A673 (cell line): ENCODE measurements at regions not wholly inside any gene's neighbourhood (a gene's known extent, or its start where the extent isn't known, plus 50 kb on each side); places are given as distances from the start of the nearest gene placed in this dataset.

ENCODE experiments used
- BruUV-seq: library from RNA; stranded (reverse); fragments of 400-500 nt; replicated peaks from 2 replicates; lab custom pipeline; 2021; lab: Mats Ljungman, UMichigan
- CTCF ChIA-PET: fragments of 300-600 bp; sonication (Branson Sonifier 250); formaldehyde crosslinking; loops from one replicate; lab custom pipeline; 2022; ENCODE audit warnings: antibody characterized with exemption; lab: Charles Lee
- POLR2A ChIA-PET: fragments of 300-600 bp; sonication (Branson Sonifier 250); formaldehyde crosslinking; loops from one replicate; lab custom pipeline; 2022; ENCODE audit warnings: antibody characterized with exemption; ENCODE audit not compliant: low non-redundant PET; lab: Charles Lee
- DNase-seq: peaks from one replicate; pipeline ENCODE4 v3.0.0-alpha.2; 2015; ENCODE audit warnings: low spot score
- H3K27ac ChIP-seq: fragments of 200-600 bp; sonication (generic); 2 replicates; pipeline ENCODE4 v1.5.1; 2016; ENCODE audit warnings: mixed run types, low read depth, mild to moderate bottlenecking, mixed read lengths, antibody characterized with exemption, low read length; ENCODE audit not compliant: poor library complexity, severe bottlenecking
- H3K27me3 ChIP-seq: fragments of 200-600 bp; sonication (generic); replicated peaks from 2 replicates; pipeline ENCODE4 v1.6.1; 2017; ENCODE audit warnings: mixed run types, low read depth, mild to moderate bottlenecking, mixed read lengths, antibody characterized with exemption, low read length; ENCODE audit not compliant: insufficient read depth, poor library complexity
- H3K36me3 ChIP-seq: fragments of 200-600 bp; sonication (generic); 2 replicates; pipeline ENCODE4 v1.6.1; 2016; ENCODE audit warnings: mixed run types, mild to moderate bottlenecking, mixed read lengths, antibody characterized with exemption, low read length; ENCODE audit not compliant: insufficient read depth, poor library complexity, severe bottlenecking
- H3K4me1 ChIP-seq: fragments of 200-600 bp; sonication (generic); 2 replicates; pipeline ENCODE4 v1.6.1; 2017; ENCODE audit warnings: mixed run types, mild to moderate bottlenecking, mixed read lengths, antibody characterized with exemption, low read length; ENCODE audit not compliant: insufficient read depth, poor library complexity, severe bottlenecking
- H3K4me3 ChIP-seq: fragments of 200-600 bp; sonication (generic); 2 replicates; pipeline ENCODE4 v1.5.1; 2016; ENCODE audit warnings: low read depth, mixed run types, mild to moderate bottlenecking, mixed read lengths, low read length; ENCODE audit not compliant: poor library complexity, severe bottlenecking
- H3K9me3 ChIP-seq: fragments of 200-600 bp; sonication (generic); 2 replicates; pipeline ENCODE4 v1.6.1; 2016; ENCODE audit warnings: mixed run types, low read depth, mild to moderate bottlenecking, mixed read lengths, antibody characterized with exemption, low read length; ENCODE audit not compliant: poor library complexity, severe bottlenecking
- CTCF ChIP-seq: fragments of 300-800, 200-600 bp; sonication (generic); conservative IDR thresholded peaks from 2 replicates; pipeline ENCODE4 v1.5.1; 2017; ENCODE audit warnings: low read depth, mild to moderate bottlenecking, antibody characterized with exemption, low read length, moderate library complexity, mixed read lengths
- EZH2 ChIP-seq: fragments of 200-600 bp; sonication (generic); IDR thresholded peaks from 2 replicates; pipeline ENCODE4 v1.6.1; 2017; ENCODE audit warnings: borderline replicate concordance, low read depth, mild to moderate bottlenecking, mixed read lengths, antibody characterized with exemption, low read length; ENCODE audit not compliant: poor library complexity, severe bottlenecking
- intact Hi-C: fragments of 100-400 bp; cut with micrococcal nuclease; formaldehyde crosslinking; loops from one replicate; pipeline ENCODE4 v1.10.0; 2022; ENCODE audit not compliant: unreplicated experiment

GRCh38 chr3:6112546-6112945, 748.4 kb upstream of the GRM7 start:
- BruUV-seq, result no TSS peak

GRCh38 chr3:6113338-6113737, 747.6 kb upstream of the GRM7 start:
- BruUV-seq, result no TSS peak
- Histone ChIP-seq H3K27me3 (peaks cover 3% of the 10 kb centered on the region), H3K4me1 (no peaks in the 10 kb centered on the region), H3K36me3 (no peaks in the 10 kb centered on the region), H3K4me3 (no peak overlapping the region), H3K9me3 (no peaks in the 10 kb centered on the region), H3K27ac (no peak overlapping the region)
- ChIA-PET POLR2A (no interaction called here), CTCF (no interaction called here)
- no peak for TF ChIP-seq CTCF
- no peak for TF ChIP-seq EZH2
- intact Hi-C loops, result no loop called here
- no peak for DNase-seq

More at GRCh38 chr3:6112546-6112945, 748.4 kb upstream of the GRM7 start:
- no peak overlapping the region for H3K4me3 ChIP-seq
- H3K36me3 ChIP-seq, result no peaks in the 10 kb centered on the region
- no peak overlapping the region for H3K27ac ChIP-seq
- DNase-seq, result no peak
- ChIA-PET POLR2A (no interaction called here), CTCF (no interaction called here)
- intact Hi-C loops, result no loop called here
- peaks cover 3% of the 10 kb centered on the region for H3K27me3 ChIP-seq
- no peaks in the 10 kb centered on the region for H3K9me3 ChIP-seq
- TF ChIP-seq CTCF, result no peak
- no peaks in the 10 kb centered on the region for H3K4me1 ChIP-seq

- intact Hi-C loops, result no loop called here
- TF ChIP-seq EZH2 (no peak), CTCF (no peak)
- Histone ChIP-seq H3K27ac (no peak overlapping the region), H3K4me3 (no peak overlapping the region), H3K9me3 (no peaks in the 10 kb centered on the region), H3K27me3 (peaks cover 27% of the 10 kb centered on the region), H3K4me1 (no peaks in the 10 kb centered on the region), H3K36me3 (no peaks in the 10 kb centered on the region)
- no peak for DNase-seq
- POLR2A ChIA-PET, result no interaction called here
- BruUV-seq, result no TSS peak
- CTCF ChIA-PET, result no interaction called here
These were observed 741.5 kb upstream of the GRM7 start for GRCh38 chr3:6119367-6119766.
